Activated T-cell treated with anti-CD3 and anti-CD28 coated beads for 4 hours (primary cell): ENCODE measurements at regions not wholly inside any gene's neighbourhood (a gene's known extent, or its start where the extent isn't known, plus 50 kb on each side); places are given as distances from the start of the nearest gene placed in this dataset.

Experiments used
- DNase-seq: peaks from one replicate; pipeline ENCODE4 v3.0.0-alpha.2; 2020

DNA sequence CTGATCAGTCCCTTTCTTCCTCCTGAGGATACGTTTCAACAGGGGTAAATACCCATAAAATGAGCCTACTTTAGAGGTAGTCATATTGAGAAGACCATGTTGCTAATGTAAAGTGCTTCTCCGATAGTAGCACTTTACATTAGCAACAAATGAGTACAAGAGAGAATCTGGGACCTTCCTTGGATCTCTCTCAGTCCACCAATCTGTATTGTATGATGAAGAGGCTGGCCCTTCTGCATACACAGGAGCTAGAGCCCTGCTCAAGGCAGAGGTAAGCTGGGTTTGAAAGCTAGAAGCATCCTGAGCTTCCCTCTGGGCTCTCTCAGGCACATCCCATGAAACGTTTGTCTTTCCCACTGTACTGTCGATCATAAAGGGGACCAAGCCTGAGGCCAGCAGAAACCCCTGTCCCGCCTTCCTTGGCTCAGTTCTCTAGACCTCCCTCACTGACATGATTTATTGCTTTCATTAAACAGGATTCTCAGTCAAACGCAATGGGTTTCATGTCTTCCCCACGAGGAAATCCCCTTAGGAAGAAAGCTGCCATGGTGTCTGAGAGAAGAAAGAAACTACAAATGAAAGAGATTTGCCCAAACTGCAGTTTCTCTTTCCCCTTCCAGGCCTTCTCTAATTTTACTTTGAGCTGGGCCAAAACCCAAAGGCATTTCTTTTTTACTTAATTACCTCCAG lies 62.8 kb upstream of the BCAR3 start:
- no peak for DNase-seq

DNA sequence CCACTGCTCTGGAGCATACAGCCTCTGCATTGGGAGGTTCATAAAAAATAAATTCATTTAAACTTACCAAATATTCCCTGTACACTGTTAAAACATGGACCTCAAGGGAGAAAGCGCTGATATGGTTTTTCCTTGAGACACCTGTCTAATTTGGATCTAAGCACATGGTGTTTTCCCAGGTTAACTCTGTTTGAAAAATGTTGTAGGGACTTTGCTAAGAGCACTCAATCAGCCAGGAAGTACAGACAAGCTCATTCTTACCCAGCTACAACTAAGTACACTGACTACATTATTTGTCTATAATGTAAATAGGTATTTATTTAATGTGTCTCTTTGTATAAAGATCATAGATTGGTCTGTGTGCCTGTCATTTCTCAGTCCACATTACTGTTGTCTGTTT lies 61.8 kb upstream of the BCAR3 start:
- no peak for DNase-seq

DNA sequence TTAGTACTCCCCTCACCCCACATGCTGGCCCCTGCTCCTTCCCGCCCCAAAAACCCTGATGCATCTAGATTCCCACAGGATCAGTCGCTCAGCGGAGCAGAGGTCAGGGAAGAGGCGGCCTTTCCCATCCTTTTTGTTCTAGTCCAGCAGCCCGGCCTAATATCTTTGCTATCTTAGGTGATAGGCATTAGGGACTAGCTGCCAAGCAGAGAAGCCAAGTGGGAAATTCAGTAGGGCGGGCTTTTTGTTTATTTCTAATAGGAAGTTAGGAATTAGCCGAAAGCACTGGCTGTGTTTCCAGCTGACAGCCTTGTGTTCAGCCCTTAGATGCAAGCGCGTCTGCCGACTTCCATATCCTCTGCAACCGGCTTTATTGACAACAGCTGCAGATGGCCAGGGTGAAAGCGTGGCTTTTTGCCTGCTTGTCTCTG lies 59.0 kb upstream of the BCAR3 start:
- no peak for DNase-seq

DNA sequence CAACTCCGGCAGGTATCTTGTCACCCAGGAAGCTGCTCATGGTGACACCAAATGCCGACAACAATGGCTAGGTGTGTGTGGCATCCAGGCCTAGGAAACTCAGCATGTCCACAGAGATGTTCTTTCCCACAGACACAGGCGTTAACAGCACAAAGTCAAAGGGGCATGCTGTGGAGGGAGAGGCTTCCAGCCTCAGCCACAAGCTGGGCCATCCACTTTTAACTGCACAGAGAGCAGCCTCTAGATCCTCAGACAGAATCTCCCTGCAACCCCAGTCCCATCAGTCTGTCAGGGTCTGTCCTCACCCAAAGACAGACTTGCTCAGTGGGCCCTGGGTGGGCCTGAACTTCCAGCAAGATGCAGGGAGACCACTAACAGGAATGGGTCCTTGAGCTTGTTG lies 58.5 kb upstream of the BCAR3 start:
- no peak for DNase-seq

DNA sequence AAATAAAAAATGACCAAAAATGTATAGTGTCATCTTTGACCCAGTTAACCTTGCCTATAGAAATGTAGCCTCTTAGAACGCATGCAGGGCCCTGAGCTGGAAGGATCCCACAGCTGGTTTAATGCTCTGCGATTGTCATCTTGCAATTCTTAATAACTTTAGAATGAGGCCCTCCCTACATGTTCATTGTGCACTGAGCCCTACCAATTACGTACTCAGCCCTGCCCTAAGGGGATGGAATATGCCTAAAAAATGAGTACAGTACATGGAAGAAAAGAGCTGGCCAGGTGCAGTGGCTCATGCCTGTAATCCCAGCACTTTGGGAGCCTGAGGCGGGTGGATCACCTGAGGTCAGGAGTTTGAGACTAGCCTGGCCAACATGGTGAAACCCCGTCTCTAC lies 57.8 kb upstream of the BCAR3 start:
- DNase-seq, result no peak

DNA sequence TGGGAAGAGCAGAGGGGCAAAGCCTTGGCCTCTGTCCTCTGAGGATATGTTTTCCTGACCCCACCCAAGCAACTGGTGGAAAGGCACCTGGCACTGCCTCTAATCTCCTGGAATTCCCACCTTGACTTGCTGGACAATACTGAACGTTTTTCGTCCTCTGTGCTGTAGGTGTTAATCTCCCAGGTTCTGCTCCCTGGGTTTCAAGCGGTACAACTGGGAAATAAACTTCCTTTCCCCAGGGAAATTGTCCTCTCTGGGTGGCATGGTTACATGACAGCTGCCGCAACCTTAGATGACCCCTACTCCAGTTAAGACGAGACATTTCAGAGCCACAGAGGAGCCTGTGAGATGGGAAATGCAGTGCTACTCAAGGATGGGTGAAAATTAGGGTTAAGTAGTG lies 57.3 kb upstream of the BCAR3 start:
- no peak for DNase-seq

DNA sequence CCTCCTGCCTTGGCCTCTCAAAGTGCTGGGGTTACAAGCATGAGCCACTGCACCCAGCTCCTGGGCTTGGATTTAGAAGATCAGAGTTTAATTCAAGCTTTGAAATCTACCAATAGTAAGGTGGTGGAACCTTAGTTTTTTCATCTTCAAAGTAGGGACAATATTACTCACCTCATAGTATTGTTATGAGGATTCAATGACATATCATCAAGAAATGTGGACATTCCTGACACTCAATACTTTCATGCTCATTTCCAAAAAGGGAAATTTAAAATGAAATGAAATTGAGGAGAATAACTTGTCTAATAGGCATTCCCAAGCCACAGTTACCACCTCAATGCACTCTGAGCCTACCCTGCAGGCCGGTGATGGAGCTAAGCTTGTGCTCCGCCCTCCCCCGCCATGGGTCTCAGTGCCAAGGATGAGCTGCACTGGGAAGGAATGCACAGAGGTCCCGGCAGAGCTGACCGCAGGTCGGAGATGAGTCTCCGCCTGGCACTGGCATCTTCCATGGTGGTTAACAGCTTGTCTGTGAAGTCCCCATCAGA lies 56.5 kb upstream of the BCAR3 start:
- no peak for DNase-seq

DNA sequence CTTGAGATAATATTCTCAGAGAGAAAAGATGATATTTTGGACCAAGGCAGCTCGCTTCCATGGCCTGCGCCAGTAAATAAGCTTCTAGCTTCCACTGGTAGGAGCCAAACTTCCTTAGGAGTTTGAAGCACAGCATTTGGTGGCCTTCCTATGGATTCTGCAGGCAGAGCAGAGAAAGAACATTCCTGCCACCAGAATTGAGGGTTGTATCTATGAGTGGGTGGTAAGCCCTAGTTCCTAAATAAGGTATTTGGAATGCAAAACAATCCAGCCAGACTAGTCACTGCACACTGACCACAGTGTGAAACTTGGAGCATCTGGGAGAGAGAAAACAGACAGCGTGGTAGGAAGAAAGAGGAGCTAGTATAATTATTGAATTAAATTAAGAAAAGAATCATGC lies 54.1 kb upstream of the BCAR3 start:
- DNase-seq, result no peak

DNA sequence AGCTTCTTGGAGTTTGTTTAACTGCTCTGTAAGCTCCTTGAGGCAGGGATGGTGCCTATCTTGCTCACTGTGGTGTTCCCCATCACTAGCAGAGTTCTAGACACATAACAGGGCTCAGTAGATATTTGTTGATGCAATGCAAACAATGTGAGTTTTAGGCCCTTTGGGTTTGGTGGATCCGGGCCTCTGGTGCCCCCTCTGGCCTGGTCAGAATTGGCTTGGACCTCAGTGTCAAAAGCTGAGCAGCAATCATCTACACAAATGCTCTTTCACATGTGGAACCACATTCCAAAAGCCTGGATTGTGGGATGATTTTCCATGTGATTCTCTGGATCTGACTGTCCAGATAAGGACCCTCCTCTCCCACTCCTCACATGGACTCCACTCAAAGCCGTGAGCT lies 53.4 kb upstream of the BCAR3 start:
- DNase-seq, result no peak

DNA sequence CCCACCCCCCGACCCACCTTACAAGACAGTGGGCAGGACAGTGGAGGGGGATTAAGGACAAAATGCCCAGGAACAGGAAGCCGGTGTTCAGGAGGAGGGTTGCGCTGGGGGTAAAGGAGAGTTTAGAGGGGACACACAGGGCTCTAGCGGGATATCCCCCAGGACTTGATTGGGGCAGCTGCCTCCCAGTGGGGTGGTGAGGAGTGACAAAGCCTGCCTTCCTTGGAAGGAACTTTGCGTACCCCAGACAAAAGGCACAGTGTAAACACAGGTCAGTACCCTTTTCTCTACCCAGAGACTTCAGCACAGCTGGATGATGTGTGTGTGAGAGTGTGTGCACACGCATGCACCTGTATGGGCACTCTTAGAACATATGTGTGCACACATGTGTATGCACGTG lies 51.7 kb upstream of the BCAR3 start:
- no peak for DNase-seq

DNA sequence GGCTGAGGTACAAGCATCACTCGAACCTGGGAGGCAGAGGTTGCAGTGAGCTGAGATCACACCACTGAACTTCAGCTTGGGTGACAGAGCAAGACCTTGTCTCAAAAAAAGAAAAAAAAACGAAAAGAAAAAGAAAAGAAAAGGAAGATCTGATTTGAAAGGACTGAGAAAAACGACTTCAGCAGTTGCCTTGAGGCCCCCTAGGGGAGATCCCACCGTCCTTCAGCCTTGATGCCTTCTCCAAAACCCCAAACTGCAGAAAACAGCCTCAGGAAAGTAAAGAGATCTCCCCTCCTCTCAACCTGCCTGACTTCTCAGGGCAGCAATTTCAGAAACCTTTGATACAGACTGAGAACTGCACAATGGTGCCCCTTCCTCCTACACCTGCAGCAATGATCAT lies 50.9 kb upstream of the BCAR3 start:
- no peak for DNase-seq
